Activated gamma-delta T cell treated with Interleukin-2 at 50 U/mL for 16 hours (primary cell): ENCODE measurements at regions not wholly inside any gene's neighbourhood (a gene's known extent, or its start where the extent isn't known, plus 50 kb on each side); places are given as distances from the start of the nearest gene placed in this dataset.
"Not testable (repeated sequence)": the region's sequence is repeated elsewhere in the genome, so short reads cannot be mapped to it uniquely, and the experiment has no call there.

Experiments used
- DNase-seq: peaks from one replicate; pipeline ENCODE4 v3.0.0-alpha.2; 2020

DNA sequence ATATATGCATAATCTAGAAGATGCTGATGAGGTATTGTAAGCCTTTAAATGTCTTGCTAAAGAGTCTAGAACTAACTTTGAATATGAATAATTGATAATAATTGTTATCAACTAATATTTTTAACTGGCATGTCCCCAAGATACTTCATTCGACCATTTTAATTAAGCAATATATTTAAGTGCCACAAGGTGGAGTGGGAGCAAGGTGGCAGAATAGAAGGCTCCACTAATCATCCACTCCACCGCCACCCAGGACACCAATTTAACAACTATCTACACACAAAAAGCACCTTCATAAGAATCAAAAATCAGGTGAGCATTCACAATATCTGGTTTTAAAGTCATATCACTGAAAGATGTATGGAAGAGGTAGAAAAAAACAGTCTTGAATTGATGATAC is 409.6 kb downstream of the SEC23A start:
- no peak for DNase-seq

DNA sequence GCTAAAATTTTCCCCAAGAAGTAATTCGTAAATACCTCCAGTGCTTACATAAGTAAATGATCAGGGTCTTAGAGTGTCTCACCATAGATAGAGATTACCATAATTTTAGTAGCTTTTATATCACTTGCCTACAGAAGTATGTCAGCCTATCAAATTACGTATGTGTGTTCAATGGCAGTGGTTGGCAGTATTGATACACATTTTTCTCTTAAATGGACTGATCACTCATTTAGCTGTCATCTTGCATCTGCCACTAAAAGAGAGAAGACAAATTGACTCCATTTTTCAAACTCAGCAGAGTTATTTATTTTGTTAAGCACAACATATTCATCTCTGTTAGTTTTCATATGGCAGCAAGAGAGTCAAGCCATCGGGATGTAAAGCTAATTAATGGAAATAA is 413.1 kb upstream of the CLEC14A start:
- DNase-seq, result no peak

DNA sequence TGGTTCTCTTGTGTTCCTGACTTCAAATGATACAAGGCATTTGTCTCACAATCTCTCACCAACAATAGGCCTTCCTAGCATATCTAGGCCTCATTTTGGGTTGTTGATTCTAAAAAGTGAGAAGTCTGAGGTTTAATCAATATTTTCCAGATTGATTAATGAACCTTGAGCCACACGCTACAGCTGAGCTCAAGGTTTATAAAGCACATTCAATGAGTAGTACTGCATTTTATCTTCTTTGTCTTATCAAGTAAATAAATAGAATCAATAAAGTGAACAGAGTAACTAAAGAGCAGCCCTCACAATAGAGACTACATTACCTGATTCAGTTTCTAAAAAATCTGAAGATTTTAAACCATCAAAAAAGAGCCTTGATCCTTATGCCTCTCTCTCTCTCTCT is 407.5 kb upstream of the CLEC14A start:
- no peak for DNase-seq

DNA sequence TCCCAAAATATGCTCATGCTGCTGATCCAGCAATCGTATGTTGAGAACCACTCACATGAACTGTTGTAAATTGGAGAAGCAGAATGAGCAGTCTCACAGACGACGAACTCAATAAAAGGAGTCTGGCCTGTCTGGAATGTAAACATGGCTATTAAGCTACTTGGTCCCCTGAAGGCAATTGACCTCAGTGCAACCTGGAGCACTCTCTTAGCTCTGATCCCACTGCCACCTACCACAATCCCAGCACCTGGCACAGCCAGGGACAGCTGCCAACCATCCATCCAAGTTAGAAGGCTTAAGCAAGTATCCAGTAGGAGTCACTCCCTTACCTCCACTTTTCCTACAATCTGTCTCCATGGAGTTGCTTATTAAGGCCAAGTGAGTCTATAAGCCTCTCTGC is 406.9 kb upstream of the CLEC14A start:
- no peak for DNase-seq

DNA sequence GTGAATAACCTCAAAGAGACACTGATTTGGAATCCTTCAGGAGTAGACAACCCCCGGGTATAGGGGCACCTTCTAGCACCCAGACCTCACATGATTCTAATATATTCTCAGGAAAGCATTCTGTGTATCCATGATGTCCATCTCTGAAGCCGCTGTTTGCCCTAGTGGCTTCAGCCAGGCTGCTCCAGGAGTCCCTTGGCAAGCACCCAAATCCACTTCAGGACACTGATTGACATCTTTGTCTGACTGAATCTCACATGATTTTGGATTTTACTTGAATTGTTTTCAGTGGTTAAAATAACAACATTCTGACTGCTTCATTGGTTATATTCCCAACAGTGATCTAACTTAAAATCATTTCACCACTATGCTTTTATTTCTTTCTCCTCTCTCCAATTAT is 390.5 kb upstream of the CLEC14A start:
- no peak for DNase-seq

DNA sequence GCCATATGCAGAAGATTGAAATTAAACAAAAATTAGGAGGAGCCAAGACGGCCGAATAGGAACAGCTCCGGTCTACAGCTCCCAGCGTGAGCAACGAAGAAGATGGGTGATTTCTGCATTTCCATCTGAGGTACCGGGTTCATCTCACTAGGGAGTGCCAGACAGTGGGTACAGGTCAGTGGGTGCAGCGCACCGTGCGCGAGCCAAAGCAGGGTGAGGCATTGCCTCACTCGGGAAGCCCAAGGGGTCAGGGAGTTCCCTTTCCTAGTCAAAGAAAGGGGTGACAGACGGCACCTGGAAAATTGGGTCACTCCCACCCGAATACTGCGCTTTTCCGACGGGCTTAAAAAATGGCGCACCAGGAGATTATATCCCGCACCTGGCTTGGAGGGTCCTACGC is 379.0 kb upstream of the CLEC14A start:
- not testable (repeated sequence) for DNase-seq

DNA sequence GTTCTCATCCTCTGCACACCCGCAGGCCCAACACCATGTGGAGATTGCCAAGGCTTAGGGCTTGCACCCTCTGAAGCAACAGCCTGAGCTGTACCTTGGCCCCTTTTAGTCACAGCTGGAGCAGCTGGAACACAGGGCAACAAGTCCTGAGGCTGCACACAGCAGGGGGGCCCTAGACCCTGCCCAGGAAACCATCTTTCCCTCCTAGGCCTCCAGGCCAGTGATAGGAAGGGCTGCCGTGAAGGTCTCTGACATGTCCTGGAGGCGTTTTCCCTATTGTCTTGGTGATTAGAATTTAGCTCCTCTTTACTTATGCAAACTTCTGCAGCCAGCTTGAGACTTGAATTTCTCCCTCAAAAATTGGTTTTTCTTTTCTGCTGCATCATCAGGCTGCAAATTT is 373.5 kb upstream of the CLEC14A start:
- DNase-seq, result no peak

DNA sequence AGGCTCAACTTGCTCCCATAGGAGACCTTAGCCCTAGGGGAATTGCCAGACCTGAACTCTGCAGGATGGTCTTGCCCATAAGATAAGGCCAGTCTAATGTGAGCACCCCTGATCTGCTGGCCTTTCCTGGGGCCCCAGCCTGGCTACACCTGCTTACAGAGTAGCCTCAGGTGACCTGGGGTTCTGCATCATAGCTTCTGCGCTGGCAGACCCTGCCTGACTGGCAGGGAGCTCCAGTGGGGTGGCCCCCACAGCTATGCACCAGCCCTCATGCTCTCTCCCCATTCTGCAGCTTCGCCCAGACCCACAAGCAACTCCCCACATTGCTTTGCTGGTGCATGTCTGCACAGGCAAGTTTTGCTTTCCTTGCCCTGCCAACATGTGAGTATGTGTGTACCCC is 371.3 kb upstream of the CLEC14A start:
- no peak for DNase-seq

DNA sequence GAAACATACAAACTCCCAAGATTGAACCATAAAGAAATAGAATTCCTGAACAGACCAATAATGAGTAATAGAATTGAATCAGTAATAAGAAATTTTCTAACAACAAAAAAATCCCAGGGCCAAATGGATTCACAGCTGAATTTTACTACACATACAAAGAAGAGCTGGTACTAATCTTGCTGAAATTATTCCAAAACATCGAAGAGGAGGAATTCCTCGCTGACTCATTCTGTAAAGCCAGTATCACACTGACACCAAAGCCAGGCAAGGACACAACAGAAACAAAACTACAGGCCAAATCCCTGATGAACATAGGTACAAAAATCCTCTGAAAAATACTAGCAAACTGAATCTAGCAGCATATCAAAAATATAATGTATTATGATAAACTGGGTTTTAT is 367.8 kb upstream of the CLEC14A start:
- DNase-seq, result no peak

DNA sequence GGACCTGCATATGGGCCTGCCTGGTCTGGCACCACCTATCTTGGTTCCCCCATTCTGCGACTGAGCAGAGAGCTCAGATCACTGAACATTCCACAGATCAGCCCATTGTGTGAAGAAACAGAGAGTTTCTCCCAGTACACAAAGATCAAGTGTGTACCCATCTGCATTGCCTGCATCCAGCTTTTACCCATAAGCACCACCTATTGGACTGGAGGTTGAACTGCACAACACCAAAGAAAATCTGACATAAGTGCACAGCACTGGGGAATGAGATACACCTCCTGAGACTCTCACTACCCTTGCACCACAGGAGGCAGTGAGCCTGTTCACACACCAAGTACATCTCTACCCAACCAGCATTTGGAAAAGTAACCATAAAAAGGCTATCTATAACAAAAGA is 362.6 kb upstream of the CLEC14A start:
- DNase-seq, result no peak

DNA sequence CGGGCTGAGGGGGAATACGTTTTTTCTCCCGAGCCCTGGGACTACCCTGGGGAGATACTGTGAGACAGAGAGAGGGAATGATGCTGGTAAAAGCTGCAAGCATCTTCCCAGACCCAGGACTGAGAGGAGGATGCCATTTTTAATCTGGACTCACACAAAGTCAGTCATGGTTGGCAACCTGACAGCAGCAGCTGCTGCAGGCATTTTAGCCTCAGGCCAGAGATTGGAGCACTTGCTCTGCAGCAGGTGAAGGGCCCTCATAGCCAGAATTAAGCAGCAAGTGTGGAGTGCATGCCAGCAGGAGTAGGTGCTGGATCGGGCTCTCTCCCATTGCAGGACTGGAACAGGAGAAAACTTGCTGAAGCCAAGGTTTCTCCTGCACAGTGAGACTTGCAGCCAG is 361.1 kb upstream of the CLEC14A start:
- DNase-seq, result no peak

DNA sequence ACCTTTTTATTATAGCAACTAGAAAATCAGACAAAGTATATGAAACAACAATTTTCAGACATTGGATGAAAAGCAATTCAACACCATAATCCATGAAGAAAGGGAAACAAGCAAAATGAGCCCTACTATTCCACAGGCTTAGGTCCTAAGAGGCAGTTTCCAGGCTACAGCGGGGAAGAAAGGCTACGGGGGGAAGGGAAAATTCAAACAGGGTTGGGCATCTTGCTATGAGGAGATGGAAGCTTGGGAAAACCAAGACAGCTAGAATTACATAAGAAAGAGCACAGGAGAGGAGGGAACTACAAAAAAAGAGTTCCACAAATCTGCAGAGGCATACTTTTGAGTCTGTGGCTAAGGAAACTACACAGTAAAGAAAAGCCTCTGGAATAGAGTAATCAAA is 356.0 kb upstream of the CLEC14A start:
- no peak for DNase-seq

DNA sequence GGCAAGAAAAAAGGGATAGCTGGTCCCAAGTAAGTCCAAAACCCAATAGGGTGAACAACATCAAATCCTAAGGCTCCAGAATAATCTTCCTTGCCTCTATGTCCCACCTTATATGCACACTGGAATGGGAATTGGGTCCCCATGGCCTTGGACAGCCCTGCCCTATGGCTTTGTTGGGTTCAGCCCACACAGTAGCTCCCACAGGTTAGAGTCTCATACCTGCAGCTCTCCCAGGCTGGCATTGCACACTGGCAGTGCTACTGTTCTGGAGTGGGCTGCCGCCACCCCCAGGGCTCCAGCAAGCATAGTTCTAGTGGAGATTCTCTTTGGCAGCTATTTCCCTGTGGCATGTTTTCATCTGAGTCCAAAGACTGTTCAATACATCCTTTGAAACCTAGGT is 352.4 kb upstream of the CLEC14A start:
- DNase-seq, result no peak

DNA sequence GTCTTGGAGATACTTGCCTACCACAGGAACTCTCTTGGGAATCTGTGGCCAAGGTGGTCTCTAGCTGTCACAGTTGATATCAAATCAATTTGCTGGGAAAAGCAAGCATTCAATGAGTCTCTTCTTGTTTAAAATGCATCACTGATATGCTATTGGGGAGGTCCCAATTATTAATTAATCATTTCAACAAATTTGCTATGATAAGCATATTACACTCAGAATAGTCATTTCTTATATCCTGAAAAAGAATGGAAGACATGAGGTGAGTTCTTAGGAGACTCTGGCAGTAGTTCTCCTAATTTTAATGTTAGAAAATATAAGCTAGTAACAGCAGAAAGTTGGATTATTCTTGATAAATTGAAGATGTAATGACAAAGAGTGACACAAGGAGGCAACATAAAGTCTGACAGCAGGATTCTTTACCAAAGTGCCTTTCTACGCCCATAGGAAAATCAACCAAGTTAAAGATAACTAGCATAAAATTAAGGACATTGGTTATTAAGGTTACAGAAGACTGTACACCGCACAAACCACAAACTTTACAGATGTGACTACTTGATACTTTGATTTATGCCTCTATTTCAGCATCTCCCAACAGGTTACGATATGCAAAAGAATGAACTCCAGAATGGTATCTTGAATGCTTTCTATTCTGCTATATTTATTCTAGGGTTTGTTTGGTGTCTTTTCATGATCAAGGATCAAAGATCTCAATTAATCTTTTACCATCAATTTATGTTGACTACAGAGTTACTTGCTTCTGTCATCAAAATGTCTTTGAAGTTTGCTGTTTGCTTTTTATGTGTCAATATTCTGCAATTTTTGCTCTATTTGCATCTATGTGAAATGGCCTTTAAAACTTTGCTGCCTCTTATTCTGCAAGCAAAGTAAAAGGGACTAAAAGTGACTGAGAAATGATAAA is 349.6 kb upstream of the CLEC14A start:
- DNase-seq, result no peak

DNA sequence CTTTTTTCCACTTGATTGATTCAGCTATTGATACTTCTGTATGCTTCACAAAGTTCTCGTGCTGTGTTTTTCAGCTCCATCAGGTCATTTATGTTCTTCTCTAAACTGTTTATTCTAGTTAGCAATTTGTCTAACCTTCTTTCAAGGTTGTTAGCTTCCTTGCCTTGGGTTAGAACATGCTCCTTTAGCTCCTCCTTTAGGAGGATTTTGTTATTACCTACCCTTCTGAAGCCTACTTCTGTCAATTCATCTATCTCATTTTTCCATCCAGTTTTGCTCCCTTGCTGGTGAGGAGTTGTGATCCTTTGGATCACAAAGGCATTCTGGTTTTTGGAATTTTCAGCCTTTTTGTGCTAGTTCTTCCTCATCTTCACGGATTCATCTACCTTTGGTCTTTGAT is 344.7 kb upstream of the CLEC14A start:
- DNase-seq, result not testable (repeated sequence)

DNA sequence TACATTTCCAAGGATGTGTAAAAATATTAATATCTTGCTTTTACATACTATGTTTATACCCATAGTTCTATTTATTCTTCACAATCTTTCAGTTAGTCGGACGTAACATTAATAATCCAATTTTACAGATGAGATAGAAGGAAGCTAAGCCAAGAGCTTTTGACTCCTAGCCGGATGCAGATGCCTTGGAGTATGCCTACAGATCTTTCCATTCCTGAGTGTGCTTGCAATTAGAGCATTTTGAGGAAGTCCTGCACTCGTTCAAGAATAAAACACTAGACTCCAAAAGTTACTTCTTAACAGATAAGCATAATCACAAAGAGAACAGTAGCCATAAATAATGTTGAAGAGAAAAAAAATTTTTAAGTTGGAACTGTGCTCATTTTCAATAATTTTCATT is 337.6 kb upstream of the CLEC14A start:
- no peak for DNase-seq

DNA sequence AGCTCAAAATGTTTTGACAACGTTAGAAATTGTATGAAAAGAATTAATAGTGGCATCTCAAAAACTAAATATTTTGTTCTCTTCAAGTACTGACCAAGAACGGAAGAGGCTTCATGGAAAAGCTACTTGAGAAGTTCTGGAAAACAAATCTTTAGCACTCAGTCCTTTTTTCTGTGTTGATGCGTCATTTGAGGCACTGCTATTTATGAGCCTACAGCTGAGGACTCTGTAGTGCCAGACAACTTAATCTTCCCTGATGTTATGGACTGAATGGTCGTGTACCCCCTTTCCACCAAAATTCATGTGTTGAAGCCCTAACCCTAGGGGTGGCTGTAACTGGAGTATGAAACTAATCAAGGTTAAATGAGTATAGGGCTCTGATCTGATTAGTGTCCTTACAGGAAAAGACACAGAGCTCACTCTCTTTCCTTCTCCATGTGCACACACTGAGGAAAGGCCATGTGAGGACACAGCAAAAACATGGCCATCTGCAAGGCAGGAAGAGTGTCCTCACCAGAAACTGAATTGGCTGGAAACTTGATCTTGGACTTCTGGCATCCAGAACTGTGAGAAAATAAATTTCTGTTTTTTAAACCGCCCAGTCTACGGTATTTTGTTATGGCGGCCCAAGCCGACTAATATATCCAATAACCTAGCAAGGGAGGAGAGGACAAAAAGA is 337.0 kb upstream of the CLEC14A start:
- DNase-seq, result no peak

DNA sequence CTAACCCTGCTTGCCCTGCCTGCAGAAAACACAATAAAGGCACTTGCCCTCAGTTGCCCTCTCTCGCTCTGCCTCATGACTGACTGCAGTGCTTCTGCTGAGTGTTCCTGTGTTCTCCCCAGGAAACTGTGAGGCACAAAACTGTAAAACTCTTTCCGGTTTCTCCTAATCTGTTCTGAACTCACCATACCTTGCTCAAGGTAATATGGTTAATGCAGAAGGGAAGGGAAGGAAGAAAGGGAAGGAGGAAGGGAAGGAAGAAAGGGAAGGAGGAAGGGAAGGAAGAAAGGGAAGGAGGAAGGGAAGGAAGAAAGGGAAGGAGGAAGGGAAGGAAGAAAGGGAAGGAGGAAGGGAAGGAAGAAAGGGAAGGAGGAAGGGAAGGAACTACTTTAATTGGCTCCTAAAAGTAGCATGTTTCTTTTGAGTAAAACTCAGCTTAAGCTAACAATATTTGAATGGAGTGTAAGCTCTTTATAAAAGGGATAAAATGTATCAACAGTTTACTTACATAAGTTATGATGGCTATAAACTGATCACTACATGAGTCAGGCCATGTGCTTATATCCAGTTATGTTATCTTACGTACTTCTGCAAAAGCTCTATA is 334.0 kb upstream of the CLEC14A start:
- no peak for DNase-seq

DNA sequence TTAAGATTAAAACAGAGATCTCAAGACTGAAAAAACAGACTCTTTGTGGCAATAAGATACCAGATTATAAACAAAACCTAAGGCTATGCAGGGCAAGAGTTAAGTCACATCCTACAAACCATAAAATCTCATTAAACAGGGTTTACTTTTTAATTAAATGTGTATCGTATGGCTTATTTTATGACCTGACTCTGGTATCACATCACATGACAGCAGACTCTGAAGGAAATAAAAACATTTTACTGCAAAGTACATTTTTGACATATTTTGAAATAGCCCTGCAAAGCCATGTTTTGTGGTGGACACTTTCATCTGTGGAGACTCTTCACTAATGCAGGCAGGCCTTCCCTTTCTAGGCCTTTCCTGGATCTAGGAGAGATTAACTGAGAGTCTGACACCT is 327.6 kb upstream of the CLEC14A start:
- DNase-seq, result no peak

DNA sequence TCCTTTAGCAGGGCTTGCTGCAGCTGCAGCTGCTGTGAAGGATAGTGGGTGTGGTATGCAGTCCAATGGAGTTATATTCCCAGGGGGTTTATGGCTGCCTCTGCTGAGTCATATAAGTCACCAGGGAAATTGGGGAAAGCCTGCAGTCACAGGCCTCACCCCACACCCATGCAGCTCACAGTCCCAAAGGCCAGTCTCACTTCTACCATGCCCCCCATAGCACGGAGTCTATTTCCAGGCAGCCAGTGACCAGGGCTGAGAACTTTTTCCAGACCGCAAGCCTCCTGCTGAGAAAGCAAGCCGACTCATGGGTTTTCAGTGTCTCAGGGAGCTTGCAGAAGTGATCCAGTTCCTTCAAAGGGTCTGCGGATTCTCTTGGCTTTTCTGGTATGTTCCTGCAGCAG is 322.4 kb upstream of the CLEC14A start:
- DNase-seq, result no peak

DNA sequence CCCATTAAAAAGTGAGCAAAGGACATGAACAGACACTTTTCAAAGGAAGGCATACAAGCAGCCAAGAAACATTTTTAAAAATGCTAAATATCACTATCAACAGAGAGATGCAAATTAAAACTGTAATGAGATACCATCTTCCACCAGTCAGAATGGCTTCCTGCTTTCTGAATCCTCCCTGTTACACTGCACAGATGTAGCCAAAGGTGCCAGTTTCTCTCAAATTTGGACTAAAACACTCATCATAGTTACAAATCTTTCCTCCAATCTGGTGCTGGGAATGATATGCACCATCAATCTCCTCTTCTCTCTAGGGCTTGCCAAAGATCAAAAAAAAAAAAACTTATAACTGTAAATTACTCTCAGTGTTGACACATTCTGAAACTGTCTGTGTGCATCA is 311.8 kb upstream of the CLEC14A start:
- DNase-seq, result no peak

DNA sequence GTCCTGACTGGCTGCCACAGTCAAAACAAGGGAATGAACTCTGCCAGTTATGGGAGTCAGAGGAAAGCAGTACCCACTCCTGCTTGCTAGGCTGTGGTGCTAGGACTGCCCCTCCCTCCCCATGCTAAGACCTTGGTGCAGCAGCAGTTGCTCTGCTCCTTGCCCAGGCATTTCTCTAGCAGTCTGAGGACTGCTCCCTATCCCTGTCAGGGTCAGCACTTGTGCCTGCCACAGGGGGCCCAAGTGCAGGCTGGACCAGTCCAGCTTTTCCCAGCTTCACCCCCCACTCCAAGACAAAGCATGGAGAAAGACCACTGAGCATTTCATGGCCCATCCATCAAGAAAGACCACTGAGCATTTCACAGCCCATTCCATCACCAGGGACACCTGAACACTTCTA is 305.8 kb upstream of the CLEC14A start:
- no peak for DNase-seq

DNA sequence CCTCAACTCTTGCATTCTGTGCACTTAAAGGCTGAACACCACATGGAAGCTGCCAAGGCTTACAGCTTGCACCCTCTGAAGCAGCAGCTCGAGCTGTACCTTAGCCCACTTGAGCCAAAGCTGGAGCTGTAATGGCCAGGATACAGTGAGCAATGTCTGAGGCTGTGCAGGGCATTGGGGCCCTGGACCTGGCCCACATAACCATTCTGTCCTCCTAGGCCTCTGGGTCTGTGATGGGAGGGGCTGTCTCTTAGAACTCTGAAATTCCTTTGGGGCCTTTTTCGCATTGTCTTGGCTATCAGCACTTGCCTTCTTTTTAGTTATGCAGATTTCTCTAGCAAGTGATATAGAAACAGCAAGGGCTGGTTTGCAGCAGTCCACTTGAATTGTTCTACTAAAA is 303.8 kb upstream of the CLEC14A start:
- no peak for DNase-seq

DNA sequence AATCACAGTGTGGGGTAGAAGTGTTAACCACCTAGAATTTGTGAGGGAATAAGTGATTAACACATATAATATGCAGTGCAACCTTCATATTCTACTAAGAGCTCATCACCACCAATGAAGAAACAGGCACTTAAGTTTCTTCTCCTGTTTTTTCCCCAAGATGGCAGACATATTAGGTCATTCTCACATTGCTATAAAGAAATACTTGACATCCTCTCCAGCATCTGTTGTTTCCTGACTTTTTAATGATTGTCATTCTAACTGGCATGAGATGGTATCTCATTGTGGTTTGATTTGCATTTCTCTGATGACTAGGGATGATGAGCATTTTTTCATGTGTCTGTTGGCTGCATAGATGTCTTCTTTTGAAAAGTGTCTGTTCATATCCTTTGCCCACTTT is 301.5 kb upstream of the CLEC14A start:
- not testable (repeated sequence) for DNase-seq
